T1000 (cell line): ENCODE measurements at regions not wholly inside any gene's neighbourhood (a gene's known extent, or its start where the extent isn't known, plus 50 kb on each side); places are given as distances from the start of the nearest gene placed in this dataset.
"Not testable (repeated sequence)": the region's sequence is repeated elsewhere in the genome, so short reads cannot be mapped to it uniquely, and the experiment has no call there.

Source experiments
- DNase-seq: peaks from one replicate; lab custom pipeline; 2025; ENCODE audit warnings: mixed read lengths; lab: John Stamatoyannopoulos, UW

GRCh38 chr2:192546565-192546964, 351.8 kb upstream of the TMEFF2 start:
- no peak for DNase-seq

GRCh38 chr2:192544371-192544955, 349.7 kb upstream of the TMEFF2 start:
- no peak for DNase-seq

GRCh38 chr2:192542148-192543066, 347.7 kb upstream of the TMEFF2 start:
- DNase-seq: not testable (repeated sequence)

- DNase-seq: no peak
Measured at GRCh38 chr2:192539306-192539705, 344.6 kb upstream of the TMEFF2 start.

GRCh38 chr2:192536922-192537624, 342.3 kb upstream of the TMEFF2 start:
- no peak for DNase-seq

- DNase-seq: no peak
Measured at GRCh38 chr2:192535956-192536921, 341.5 kb upstream of the TMEFF2 start.

- no peak for DNase-seq
Measured at GRCh38 chr2:192534072-192534471, 339.3 kb upstream of the TMEFF2 start.

GRCh38 chr2:192524642-192525251, 330.0 kb upstream of the TMEFF2 start:
- not testable (repeated sequence) for DNase-seq

- not testable (repeated sequence) for DNase-seq
Measured at GRCh38 chr2:192524214-192524613, 329.5 kb upstream of the TMEFF2 start.

- no peak for DNase-seq
Measured at GRCh38 chr2:192515937-192516336, 321.2 kb upstream of the TMEFF2 start.

GRCh38 chr2:192513575-192513974, 318.8 kb upstream of the TMEFF2 start:
- no peak for DNase-seq

GRCh38 chr2:192507836-192508450, 313.2 kb upstream of the TMEFF2 start:
- DNase-seq: not testable (repeated sequence)

GRCh38 chr2:192500550-192501200, 305.9 kb upstream of the TMEFF2 start:
- peak; percentile 49 for DNase-seq

- no peak for DNase-seq
Measured at GRCh38 chr2:192499476-192499875, 304.7 kb upstream of the TMEFF2 start.

GRCh38 chr2:192498747-192499146, 304.0 kb upstream of the TMEFF2 start:
- no peak for DNase-seq

GRCh38 chr2:192488158-192488557, 293.4 kb upstream of the TMEFF2 start:
- DNase-seq: not testable (repeated sequence)

GRCh38 chr2:192487636-192488035, 292.9 kb upstream of the TMEFF2 start:
- no peak for DNase-seq

- no peak for DNase-seq
Measured at GRCh38 chr2:192484903-192485302, 290.2 kb upstream of the TMEFF2 start.

GRCh38 chr2:192480984-192481383, 286.3 kb upstream of the TMEFF2 start:
- DNase-seq: no peak

- no peak for DNase-seq
Measured at GRCh38 chr2:192473331-192473730, 278.6 kb upstream of the TMEFF2 start.
